HS-5 (cell line): ENCODE measurements at regions not wholly inside any gene's neighbourhood (a gene's known extent, or its start where the extent isn't known, plus 50 kb on each side); places are given as distances from the start of the nearest gene placed in this dataset.
"Not testable (repeated sequence)": the region's sequence is repeated elsewhere in the genome, so short reads cannot be mapped to it uniquely, and the experiment has no call there.

Experiments
- DNase-seq: peaks from one replicate; pipeline ENCODE4 v3.0.0-alpha.2; 2012; ENCODE audit warnings: low read depth

GRCh38 chr12:54799966-54800365, 54.4 kb upstream of the MUCL1 start:
- DNase-seq, result not testable (repeated sequence)

- no peak for DNase-seq
These were observed 55.7 kb upstream of the MUCL1 start for GRCh38 chr12:54798651-54799050.

GRCh38 chr12:54796991-54797390, 57.3 kb upstream of the MUCL1 start:
- no peak for DNase-seq

- DNase-seq, result no peak
These were observed 58.7 kb upstream of the MUCL1 start for GRCh38 chr12:54795644-54796043.

GRCh38 chr12:54786081-54786480, 68.2 kb upstream of the MUCL1 start:
- no peak for DNase-seq

- no peak for DNase-seq
These were observed 70.2 kb upstream of the MUCL1 start for GRCh38 chr12:54784115-54784514.

GRCh38 chr12:54777031-54777430, 77.3 kb upstream of the MUCL1 start:
- DNase-seq, result not testable (repeated sequence)

GRCh38 chr12:54773593-54773992, 80.7 kb upstream of the MUCL1 start:
- no peak for DNase-seq

- no peak for DNase-seq
These were observed 88.7 kb upstream of the MUCL1 start for GRCh38 chr12:54765652-54766051.

- no peak for DNase-seq
These were observed 91.9 kb upstream of the MUCL1 start for GRCh38 chr12:54762390-54762789.

- DNase-seq, result peak; percentile 18
These were observed 94.6 kb upstream of the MUCL1 start for GRCh38 chr12:54759751-54760150.

- no peak for DNase-seq
These were observed 102.8 kb upstream of the MUCL1 start for GRCh38 chr12:54751493-54751892.

- peak; percentile 13 for DNase-seq
These were observed 101.1 kb upstream of the DCD start for GRCh38 chr12:54749191-54749818.

GRCh38 chr12:54744590-54744989, 96.4 kb upstream of the DCD start:
- no peak for DNase-seq

- no peak for DNase-seq
These were observed 92.7 kb upstream of the DCD start for GRCh38 chr12:54740882-54741281.

- DNase-seq, result no peak
These were observed 88.4 kb upstream of the DCD start for GRCh38 chr12:54736549-54736948.

- DNase-seq, result no peak
These were observed 86.2 kb upstream of the DCD start for GRCh38 chr12:54734196-54734950.

GRCh38 chr12:54725233-54725843, 77.2 kb upstream of the DCD start:
- no peak for DNase-seq

- DNase-seq, result no peak
These were observed 75.5 kb upstream of the DCD start for GRCh38 chr12:54723379-54724256.

GRCh38 chr12:54721312-54721711, 73.1 kb upstream of the DCD start:
- DNase-seq, result no peak

GRCh38 chr12:54719691-54720090, 71.5 kb upstream of the DCD start:
- DNase-seq, result no peak

- DNase-seq, result no peak
These were observed 68.1 kb upstream of the DCD start for GRCh38 chr12:54716261-54716660.
